Posterior cingulate gyrus (tissue), 11 donors: ENCODE measurements at regions not wholly inside any gene's neighbourhood (a gene's known extent, or its start where the extent isn't known, plus 50 kb on each side); places are given as distances from the start of the nearest gene placed in this dataset.
"Not testable (repeated sequence)": the region's sequence is repeated elsewhere in the genome, so short reads cannot be mapped to it uniquely, and the experiment has no call there.

ENCODE experiments used
- DNase-seq, 10 donors: peaks; one replicate each; pipeline versions ENCODE4 v3.0.0 to v3.0.0-alpha.2; 2020 to 2021; ENCODE audit warnings: mixed read lengths in 3 of 10
- intact Hi-C: fragments of 100-400 bp; cut with DNase I; formaldehyde crosslinking; loops from one replicate; pipeline ENCODE4 v1.15.1; 2023

DNA sequence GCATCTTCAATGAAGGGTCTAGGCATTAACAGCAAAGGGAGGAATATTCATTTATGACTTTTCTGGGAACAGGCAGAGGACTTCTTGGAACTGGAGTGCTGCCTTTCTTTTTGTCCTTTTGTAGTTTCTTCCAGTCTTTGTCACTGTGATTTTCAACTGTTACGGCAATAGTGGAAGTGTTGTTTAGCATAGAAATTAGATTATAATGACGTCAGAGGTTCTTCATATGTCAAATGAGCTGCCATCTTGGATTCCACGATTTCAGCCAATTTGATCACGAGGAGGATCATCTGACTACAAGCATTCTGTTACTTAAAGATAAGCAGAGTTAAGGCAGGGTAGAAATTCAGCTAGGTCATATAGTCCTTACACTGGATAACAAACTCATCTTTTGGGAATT is 239.0 kb downstream of the NEBL start:
- no peak for DNase-seq
- intact Hi-C loops = no loop called here

DNA sequence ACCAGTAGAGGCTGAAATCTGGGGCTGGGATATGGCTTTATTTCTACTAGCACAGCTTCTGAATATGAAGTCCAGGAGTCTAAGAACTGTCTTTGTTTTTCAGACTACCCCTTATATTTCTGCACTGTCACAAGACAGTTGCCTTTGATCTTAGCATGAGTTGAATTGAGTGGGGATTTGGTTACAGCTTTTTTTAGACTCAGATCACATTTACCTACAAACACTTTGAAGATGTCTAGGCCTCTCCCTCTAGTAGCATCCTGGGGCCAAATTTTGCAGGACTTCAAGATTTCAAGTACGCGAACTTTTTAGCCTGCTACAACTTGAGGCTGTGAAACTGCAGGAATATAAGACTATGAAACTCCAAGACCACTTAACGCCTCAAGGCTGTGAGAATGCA is 240.2 kb downstream of the NEBL start:
- DNase-seq = no peak
- intact Hi-C loops = no loop called here

DNA sequence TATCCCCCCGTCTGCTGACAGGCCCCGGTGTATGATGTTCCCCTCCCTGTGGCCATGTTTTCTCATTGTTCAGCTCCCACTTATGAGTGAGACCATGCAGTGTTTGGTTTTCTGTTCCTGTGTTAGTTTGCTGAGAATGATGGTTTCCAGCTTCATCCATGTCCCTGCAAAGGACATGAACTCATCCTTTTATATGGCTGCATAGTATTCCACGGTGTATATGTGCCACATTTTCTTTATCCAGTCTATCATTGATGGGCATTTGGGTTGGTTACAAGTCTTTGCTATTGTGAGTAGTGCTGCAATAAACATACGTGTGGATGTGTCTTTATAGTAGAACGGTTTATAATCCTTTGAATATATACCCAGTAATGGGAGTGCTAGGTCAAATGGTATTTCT is 244.7 kb downstream of the NEBL start:
- intact Hi-C loops, DNase-seq: not testable (repeated sequence)

DNA sequence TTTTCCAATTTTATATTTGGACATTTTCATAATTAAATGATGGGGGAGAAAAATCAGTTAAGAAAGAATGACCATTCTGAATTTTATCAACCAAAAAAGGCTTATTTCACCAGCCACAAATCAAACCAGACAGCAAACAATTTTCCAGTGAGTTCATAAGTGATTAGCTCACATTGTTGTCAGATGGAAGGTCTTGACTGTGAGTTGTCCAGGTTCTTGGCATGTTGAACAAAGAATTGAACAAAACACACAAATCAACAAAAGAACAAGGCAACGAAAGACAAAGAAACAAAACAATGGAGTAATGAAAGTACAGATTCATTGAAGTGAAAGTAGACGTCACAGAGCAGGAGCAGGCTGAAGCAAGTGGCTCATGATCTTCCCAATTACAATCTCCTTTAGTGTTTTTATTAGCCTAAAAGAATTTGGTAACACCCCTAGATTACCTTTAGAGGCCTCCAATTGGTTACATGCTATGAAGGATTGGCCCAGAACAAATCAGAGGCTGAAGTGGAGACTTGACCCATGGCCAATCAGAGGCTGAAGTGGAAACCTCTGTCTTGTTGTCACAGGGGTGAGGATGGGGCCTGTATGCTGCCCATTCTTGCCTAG is 248.7 kb downstream of the NEBL start:
- intact Hi-C loops = no loop called here

DNA sequence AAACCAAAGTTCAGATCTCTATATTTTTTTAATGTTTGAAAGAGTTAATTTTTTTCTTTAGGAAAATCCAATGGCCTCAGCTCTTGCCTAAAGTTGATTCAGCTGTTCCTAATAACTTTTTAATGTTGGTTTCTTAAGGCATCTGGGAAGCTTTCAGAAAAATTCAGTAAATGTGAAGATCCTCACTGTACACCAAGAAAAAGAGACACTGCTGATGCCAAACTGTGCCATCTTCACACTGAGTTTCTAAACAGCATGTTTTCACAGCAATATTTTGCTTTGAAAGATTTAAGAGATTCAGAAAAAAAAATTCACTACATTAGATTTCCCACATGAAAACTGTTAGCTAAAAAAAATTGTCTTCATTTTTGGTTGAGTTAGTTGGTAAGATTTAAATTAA is 249.4 kb downstream of the NEBL start:
- no peak for DNase-seq
- intact Hi-C loops = no loop called here

More for the DNA sequence above, 248.7 kb downstream of the NEBL start:
- DNase-seq = no peak

DNA sequence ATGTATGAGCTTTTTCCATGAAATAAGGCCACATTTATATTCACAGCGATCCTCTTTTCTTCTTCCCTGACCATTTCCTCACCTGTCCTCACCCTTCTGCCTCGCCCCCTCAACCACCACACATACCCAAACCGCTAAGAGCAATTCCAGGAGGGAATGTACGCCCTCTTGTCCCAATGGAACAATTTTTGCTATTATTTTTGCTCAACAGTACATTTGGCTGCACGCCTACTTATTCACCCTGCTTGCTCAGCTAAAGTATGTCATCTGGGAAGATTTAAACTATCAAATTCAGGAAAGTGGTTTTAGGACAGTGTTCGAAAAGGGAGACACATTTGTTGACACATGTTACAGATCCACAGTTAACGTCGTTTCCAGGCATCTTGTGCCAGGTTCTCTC is 252.7 kb downstream of the NEBL start:
- intact Hi-C loops = no loop called here
- no peak for DNase-seq

DNA sequence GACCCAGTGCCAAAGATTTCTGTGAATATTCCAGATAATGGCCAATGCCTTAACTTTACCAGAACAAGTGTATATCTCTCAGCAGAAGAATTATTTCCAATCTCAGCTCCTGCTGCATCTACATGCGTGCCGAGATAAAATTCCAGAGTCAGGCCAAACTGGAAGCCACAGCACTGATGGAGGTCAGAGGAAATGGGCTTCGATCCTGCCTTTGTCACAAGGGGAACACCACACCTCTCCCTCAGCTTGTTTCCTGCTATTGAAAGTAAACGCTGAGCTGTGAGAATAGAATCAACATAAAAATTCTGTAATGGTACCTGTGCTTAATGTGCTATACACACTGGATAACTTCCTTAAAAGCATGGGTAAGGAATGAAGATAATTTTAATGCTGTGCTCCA is 255.5 kb downstream of the NEBL start:
- DNase-seq = no peak
- intact Hi-C loops = no loop called here

DNA sequence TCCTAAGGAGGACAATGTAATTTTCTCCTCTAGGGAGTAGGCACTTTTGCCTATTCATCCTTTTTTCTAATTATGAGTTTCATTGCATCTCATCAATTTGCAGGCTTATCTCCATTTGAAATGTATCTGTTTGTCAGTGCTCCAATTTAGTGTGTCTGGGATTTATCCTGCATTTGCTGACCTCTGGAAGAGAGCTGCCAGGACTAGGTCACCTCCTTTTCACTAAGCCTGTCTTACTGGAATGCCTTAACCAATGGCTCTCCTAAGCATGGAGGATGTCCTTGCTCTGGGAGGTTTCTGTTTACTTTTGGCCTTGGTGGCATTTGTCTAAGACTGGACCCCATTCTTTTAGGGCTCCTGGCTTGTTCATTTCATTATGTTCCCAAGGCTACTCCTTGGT is 261.5 kb downstream of the NEBL start:
- no peak for DNase-seq
- intact Hi-C loops = no loop called here

DNA sequence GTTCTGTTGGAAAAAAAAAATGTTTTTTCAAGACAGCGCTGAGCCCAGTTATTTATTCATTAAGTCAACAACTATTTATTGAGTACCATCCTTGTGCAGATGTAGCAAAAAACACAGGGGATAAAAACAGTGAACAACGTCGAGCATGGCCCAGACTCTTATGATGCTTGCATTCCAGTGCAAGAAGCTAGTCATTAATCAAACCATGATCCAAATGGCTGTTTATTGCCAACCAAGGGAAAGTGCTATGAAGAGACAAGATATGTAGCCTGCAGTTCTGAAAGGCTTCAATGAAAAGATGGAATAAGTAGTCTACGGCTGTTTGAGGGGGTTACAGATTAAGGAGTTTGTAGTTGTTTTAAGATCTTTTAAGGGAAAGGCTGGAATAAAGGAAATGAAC is 262.3 kb downstream of the NEBL start:
- intact Hi-C loops = no loop called here

DNA sequence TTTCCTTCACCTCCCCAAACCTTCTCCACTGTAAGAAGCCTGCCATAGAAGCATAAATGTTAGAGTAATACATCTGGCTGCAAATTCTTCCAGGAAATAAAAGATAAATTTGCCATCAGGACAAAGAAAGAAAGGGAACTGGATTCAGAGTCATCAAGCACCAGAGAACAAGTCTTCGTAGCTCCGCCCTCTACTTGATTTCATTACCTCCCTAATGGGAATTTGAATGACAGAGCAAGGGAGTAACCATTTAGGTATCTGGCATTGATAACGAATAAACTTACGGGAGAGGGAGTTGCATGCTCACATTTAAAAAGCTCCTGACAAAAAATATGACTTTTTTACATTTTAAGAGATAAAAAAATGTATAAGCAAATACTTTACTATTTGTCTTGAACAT is 263.4 kb downstream of the NEBL start:
- intact Hi-C loops = no loop called here
- DNase-seq = no peak

More for the DNA sequence above, 262.3 kb downstream of the NEBL start:
- DNase-seq = no peak

DNA sequence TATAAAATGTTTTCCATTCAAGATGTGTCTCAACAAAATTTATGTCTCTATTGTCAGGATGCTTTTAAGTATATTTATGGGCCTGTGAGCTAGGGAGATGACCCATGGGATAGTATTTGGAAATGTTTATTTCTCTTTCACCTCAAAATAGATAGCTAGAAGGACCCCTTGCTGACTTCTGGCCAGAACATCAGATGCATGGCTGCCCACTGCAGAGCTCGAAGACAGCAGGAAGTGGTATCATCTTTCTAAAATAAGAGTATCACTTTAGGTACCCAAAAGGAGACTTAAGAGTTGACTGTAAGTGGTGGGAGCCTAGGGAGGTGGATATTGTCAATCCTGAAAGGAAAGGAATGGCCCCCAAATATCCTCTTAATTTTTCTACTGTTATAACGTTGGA is 264.4 kb downstream of the NEBL start:
- DNase-seq = no peak
- intact Hi-C loops = no loop called here

DNA sequence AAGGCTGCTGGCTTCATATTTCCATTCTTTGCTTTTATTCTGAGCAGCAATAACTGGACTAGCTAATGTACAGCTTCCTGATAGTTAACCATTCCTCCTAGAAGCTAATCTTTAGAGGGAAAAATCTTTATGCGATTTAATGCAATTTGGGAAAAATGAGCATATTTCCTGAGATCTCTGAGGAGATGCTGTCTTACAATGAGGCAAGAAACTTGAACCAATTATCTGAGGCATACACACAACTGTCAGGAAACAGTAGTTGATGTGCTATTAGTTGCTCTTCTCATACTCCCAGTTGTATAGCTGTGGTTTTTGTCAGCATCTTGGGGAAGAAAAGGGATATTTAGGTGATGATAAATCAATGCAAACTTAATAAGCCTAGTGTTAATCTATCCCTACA is 265.9 kb downstream of the NEBL start:
- intact Hi-C loops = no loop called here
- DNase-seq = no peak

DNA sequence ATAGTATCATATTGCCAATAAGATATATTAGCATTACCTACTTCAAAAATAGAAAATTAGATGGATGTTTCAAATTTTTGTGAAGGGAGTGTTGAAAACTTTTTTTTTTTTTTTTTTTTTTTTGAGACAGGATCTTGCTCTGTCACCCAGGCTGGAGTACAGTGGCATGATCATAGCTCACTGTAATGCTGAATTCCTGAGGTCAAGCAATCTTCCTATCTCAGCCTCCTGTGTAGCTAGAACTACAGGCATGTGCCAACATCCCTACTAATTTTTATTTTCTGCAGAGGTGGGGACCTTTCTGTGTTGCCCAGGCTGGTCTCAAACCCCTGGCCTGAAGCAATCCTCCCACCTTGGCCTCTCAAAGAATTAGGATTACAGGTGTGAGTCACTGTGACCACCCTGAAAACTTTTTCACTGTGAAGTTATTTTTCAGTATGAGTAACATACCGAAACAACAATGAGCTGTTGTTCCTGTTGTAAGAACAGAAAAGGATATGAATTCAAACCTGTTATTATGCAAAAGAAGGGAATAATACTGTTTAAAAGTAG is 266.9 kb downstream of the NEBL start:
- intact Hi-C loops = no loop called here
- no peak for DNase-seq

DNA sequence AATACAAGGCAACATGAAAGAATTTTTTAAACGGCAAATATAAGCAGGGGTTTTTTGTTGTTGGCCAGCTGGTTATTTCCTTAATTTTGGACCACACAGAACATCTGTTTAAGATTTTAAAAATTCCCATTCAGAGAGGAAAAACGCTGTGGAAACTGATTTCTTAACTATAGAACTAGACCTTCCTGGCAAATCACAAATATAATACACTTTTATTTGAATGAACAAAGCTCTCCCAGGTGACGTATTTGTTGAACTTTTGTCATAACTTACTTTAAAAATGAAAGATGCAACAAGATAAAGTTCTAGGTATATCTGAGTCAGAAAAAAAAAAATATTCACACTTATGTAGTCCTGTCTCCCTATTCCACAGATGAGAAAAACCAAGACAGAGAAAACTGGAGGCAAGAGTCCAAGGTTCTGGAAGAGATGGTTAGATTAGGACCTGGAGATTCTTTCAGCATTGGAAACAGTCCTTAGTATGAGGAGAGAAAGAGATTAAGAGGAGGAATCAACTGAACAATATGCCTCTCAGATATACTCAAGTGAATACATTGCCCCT is 269.1 kb downstream of the NEBL start:
- DNase-seq = no peak
- intact Hi-C loops = no loop called here

DNA sequence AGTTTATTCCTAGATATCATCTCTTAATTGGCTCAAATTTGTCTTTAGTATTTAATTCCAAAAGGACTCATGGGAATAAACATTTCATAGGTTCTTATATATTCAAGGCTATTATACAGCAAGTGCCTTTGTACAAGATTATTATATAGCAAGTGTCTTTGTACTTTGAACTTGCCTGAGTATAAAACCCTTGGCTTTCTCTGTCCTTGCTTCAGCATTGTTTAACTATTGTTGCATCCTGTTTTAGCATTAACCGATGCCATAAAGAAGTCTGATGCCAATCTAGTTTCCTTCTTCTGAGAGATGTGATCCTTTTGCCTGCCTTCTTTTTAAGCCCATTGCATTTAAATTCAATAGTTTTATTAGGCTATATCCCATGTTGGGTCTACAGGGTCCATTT is 270.0 kb downstream of the NEBL start:
- DNase-seq = no peak
- intact Hi-C loops = no loop called here

DNA sequence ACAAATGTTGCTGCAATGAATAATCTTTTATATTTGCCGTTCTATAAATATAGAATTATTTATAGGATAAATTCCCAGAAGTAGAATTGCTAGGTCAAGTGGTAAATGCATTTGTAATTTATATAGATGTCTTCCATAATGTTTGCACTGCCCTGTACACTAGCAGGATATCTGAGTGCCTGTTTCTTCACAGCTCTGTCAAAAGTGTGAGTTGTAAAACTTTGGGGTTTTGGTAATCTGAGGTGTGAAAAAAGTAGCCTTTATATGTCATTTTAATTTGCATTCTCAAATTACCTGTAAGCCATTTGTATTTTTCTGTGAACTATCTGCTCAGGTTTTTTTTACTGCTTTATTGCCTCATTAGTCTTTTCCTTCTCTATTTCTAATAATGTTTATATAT is 271.2 kb downstream of the NEBL start:
- intact Hi-C loops = no loop called here
- DNase-seq = no peak

DNA sequence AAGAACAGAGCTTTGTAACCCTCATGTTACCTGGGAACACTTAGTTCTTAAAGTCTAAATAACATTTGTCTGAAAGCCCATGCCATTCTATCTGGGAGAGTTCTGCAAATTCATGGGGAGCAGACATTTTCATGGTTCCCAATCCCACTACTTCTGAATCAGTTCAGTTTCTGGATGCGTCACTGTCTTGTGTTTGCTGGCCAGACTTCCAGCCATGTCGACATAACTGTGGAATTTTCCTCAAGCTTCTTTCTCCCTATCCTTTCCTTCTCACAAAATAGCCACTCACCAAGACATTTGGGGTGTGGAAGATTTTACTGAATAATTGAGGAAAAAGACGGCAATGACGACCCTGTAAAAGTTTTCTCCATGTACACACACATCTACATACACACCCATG is 272.5 kb downstream of the NEBL start:
- intact Hi-C loops = no loop called here
- no peak for DNase-seq

DNA sequence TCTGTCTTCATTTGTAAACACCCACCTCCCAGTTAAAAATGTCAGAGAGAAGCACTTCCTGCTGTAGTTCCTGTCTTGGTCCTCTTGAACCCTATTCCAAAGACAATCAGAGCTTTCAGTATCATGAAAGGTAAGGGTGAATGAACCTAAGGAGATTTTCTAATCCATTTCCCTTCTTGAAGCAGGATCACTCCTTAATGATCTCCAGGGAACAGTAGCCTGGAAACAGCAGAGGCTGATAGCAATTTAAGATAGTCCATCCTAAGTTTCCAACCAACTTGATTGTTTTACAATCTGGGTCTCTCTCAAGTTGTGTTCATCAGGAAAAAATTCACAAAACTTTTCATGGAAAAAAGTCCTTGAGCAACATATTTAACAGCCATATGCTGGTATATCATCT is 273.6 kb downstream of the NEBL start:
- intact Hi-C loops = no loop called here
- DNase-seq = no peak

DNA sequence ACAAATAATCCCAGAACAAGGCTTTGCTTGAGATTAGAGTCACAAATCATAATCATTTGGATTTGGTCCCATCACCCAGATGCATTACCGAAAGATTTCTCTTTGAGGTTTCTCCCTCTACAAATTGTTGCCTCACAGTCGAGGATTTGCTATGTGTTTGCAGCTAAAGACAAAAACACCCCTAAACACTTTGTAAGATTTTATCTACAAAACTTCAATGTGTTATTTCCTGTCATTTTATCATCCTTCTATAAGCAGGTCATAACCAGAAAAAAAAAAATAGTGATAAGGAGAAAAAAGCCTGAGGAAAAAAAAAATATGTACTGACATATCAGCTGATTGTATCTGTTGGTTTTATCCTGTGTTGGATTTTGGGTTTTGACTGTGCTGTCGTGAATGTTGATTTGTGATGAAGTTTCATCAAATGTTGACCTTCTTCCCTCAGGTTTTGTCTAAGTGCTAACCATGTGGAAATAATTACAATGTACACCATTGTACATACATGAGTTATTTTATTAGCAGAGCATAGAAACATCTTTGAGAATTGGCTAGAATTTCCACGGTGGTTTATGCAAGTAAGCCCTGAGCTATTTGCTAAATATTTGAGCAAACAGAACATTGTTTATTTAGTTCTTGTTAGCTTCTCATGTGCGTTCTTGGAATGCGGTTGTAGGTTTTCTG is 274.4 kb downstream of the NEBL start:
- DNase-seq = no peak
- intact Hi-C loops = no loop called here

DNA sequence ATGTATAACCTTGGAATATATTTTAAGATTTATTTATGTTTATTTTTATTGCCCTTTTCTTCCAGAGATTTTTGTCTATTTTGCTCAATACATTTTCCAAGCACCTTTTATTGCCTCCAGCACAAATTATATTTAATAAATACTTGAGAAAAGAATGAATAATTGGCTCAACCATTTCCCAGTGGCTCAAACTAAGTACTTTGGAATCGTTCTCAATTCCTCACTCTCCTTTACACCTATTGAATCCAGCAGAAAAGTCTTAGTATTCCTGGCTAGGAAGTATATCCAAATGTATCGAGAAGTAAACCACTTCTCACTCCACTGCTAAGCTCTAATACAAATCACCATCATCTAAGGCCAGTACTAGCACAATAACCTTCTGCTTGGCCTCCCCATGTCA is 276.1 kb downstream of the NEBL start:
- intact Hi-C loops = no loop called here

DNA sequence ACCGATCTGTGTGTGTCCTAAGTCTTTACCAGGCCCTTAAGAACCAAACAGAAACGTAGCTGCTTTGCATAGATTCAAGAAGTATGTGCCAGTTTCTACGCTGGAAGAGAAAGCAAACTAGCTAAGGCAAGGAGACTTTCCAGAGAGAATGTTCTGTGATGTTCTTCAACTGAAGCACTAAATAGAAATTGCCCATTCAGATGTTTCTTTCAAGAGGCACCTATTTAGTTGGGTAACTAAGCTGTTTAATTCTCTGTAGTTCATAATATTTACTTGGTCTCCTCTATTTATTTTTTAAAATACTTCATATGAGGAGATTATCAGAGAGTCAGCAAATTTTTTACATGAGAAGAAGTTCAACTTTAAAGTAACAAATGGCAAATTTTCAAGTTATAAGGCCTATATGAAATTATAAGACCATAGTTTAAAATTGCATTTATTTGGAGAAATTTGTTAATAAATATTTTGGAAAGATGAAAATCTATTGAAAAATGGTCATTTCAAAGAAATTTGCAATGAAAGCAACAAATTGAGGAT is 279.0 kb downstream of the NEBL start:
- intact Hi-C loops = no loop called here
- DNase-seq = no peak

More for the DNA sequence above, 276.1 kb downstream of the NEBL start:
- DNase-seq = no peak
